AG09319 (cell line): ENCODE measurements at regions not wholly inside any gene's neighbourhood (a gene's known extent, or its start where the extent isn't known, plus 50 kb on each side); places are given as distances from the start of the nearest gene placed in this dataset.
"Not testable (repeated sequence)": the region's sequence is repeated elsewhere in the genome, so short reads cannot be mapped to it uniquely, and the experiment has no call there.

ENCODE experiments used
- DNase-seq: peaks from one replicate; pipeline ENCODE4 v3.0.0-alpha.2; 2010; ENCODE audit warnings: low read depth; ENCODE audit errors: extremely low read depth
- CTCF ChIP-seq: IDR thresholded peaks from 2 replicates; pipeline ENCODE4 v1.5.1; 2011; ENCODE audit warnings: low read depth, mild to moderate bottlenecking, inconsistent platforms, low read length, moderate library complexity

DNA sequence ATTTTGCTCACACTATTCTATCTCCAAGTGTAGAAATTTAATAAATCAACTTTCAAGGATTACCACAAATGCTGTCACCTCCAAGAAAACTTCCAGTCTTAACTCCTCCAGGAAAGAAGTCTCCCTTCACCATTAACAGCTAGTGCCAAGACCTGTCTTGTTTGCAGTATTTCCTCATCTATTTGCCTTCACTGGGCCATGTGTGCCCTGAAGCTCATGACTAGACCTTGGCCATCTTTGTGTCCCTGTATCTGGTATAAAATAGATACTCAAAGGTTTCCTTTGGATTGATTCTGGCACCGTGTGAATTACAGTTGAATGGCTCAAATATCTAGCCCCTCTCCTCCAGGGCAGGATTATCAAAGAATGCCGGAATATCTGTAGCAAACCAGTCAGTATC lies 346.7 kb upstream of the KLF4 start:
- no peak for TF ChIP-seq CTCF
- no peak for DNase-seq

GRCh38 chr9:107833295-107833694 lies 343.7 kb upstream of the KLF4 start:
- DNase-seq: no peak
- no peak for TF ChIP-seq CTCF

DNA sequence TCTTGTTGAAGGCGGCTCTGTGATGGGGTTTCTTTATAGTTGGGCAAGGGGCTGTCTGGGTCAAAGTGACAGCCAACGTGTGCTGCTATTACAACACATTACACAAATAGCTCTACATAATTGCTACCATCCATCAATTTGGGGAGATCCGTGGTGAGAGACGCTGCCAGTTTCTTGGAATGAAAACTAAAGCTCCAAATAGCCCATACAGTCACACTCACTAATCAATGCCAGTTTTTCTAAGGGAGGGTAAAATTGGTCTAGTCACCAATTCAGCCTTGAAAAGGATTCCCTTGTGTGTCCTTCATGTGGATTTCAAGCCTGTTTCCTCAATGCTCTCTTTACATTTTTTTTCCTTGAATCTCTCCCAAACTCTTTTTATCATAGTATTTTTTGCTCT lies 343.3 kb upstream of the KLF4 start:
- no peak for TF ChIP-seq CTCF
- DNase-seq: no peak

DNA sequence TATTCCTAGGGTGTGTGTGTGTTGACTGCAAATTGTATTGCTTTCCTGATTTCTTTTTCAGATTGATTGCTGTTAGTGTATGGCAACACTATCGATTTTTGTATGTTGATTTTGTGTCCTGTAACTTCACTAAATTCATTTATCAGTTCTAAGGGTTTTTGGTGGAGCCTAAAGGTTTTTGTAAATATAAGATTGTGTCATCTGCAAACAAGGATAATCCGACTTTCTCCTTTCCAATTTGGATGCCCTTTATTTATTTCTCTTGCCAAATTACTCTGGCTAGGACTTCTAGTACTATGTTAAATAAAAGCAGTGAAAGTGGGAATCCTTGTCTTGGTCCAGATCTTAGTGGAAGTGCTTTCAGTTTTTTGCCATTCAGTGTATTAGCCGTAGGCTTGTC lies 340.9 kb upstream of the KLF4 start:
- no peak for TF ChIP-seq CTCF
- no peak for DNase-seq

DNA sequence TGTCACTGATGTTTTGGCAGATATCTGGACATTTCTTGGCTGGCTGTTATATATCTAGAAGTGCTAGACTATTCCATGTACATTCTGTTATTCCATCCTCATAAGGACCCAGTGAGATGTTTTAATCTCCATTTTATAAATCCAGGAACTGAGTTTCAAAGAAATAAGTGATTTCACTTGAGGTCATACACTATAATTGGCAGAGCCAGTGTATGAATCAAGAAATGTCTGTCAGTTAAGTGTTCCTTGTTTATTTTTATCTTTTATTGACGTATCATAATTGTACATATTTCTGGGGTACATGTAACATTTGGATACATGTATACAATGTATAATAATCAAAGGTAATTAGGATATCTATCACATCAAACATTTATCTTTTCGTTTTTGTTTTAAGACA lies 338.3 kb upstream of the KLF4 start:
- no peak for DNase-seq
- no peak for TF ChIP-seq CTCF

- no peak for DNase-seq
- no peak for TF ChIP-seq CTCF
Measured at GRCh38 chr9:107827304-107827703, 337.7 kb upstream of the KLF4 start.

- not testable (repeated sequence) for DNase-seq
Measured at GRCh38 chr9:107826688-107826983, 337.1 kb upstream of the KLF4 start.

DNA sequence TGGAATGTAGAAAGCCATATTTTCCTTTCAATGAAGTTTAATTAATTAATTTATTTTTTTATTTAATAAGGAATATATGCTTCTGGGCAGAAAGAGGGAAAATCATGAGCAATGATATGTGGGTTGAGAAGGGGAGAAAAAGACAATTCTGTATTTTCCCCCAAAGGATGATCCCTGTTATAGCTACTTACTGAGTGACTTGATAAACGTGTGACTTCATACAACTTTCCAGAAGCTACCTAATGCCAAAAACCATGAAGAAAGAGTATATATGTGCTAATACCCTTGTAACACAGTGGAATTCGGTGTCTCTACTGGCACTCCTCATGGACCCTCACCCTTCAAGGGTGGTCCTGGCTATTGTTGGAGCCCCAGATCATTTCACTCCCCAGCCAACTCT lies 335.0 kb upstream of the KLF4 start:
- DNase-seq: no peak

More for the DNA sequence above, 335.0 kb upstream of the KLF4 start:
- no peak for TF ChIP-seq CTCF
